Skeletal muscle tissue (tissue), 3 donors: ENCODE measurements at regions not wholly inside any gene's neighbourhood (a gene's known extent, or its start where the extent isn't known, plus 50 kb on each side); places are given as distances from the start of the nearest gene placed in this dataset.

Experiments used
- H3K27ac ChIP-seq: one replicate; pipeline ENCODE4 v1.7.0; 2013; ENCODE audit warnings: mild to moderate bottlenecking, low read depth, low read length, inconsistent platforms
- H3K27me3 ChIP-seq, 3 donors: one replicate each; pipeline ENCODE4 v1.7.0; 2013; ENCODE audit warnings: low read length in 3 of 3; ENCODE audit not compliant: control insufficient read depth in 3 of 3, insufficient read depth in 3 of 3
- H3K36me3 ChIP-seq, 3 donors: one replicate each; pipeline ENCODE4 v1.7.0; 2013; ENCODE audit warnings: low read length in 3 of 3; ENCODE audit not compliant: control insufficient read depth in 3 of 3, insufficient read depth in 3 of 3
- H3K4me1 ChIP-seq, 3 donors: one replicate each; pipeline ENCODE4 v1.7.0; 2013; ENCODE audit warnings: low read length in 3 of 3, mild to moderate bottlenecking in 3 of 3; ENCODE audit not compliant: control insufficient read depth in 3 of 3, insufficient read depth in 3 of 3
- H3K4me3 ChIP-seq, 3 donors: one replicate each; pipeline ENCODE4 v1.7.0; 2013; ENCODE audit warnings: low read length in 3 of 3
- H3K9ac ChIP-seq, 3 donors: one replicate each; pipeline ENCODE4 v1.7.0; 2013; ENCODE audit warnings: low read length in 3 of 3, mild to moderate bottlenecking in 3 of 3, moderate library complexity in 2 of 3, low read depth in 1 of 3
- H3K9me3 ChIP-seq, 3 donors: one replicate each; pipeline ENCODE4 v1.7.0; 2013; ENCODE audit warnings: low read length in 3 of 3; ENCODE audit not compliant: control insufficient read depth in 3 of 3
- donor health status: Osteomylitis.

DNA sequence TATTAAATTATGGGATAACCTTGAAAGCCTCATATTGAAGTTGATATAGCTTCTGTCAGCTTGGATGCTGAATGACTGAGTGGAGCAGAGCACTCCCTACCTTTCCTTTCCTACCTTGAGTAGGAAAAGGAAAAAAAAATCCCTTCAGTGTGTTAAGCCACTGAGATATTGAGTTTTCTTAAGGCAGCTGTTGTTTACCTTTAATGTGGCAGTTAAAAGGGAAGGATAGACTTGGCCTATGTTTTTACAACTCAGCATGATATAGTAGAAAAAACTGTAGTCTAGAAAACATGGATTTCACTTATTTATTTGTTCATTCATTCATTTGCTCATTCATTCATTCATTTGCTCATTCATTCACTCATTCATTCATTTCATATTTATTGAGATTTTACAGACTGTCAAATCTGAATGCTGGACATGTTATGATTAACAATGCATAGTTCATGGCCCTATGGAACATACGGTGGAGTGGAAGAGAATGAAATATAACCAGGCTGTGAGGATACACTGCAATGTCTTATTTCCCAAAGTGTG lies 131.5 kb upstream of the MAN1A1 start:
- no peak overlapping the region for H3K4me3 ChIP-seq
- H3K27me3 ChIP-seq, result no peaks in the 10 kb centered on the region
- H3K4me1 ChIP-seq, result no peaks in the 10 kb centered on the region
- H3K9me3 ChIP-seq, result no peaks in the 10 kb centered on the region
- H3K36me3 ChIP-seq, result no peaks in the 10 kb centered on the region
- no peak overlapping the region for H3K27ac ChIP-seq
- no peak overlapping the region for H3K9ac ChIP-seq

DNA sequence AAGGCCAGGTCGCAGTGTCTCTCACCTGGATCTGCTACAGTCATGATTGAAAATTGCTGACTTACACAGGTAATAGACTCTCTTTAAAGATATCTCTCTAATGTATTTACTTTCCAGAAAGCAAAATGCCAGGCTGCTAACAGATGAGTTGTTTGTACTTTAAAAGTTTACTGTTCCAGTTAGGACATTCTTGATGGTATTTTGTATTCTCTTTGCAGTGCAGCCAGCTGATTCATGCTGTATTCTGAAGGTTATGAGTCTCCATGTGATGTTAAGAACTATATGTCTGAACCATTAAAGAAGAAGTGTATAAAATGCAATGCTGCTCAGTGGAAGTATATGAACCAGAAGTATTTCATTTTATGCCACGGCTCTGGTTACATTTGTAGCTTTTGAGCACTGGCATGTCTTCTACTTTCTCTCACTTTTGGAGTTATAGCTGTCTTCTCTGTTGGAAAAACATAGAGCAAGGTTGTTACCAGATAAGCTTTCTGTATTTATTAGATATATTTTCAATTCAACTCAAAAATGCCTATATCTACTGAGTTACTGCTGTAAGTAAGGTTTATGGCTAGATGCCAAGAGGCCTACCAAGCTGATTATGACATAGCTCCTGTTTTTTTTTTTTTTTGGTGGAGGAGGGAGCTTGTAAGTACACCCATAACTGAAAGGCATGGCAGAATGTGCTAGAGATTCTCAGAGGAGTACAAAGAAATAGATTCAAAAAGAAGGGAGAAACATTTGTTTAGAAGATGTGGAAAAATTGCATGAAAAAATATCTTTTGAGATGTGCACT lies 130.5 kb upstream of the MAN1A1 start:
- H3K4me3 ChIP-seq, result no peak overlapping the region
- H3K27me3 ChIP-seq, result no peaks in the 10 kb centered on the region
- H3K9me3 ChIP-seq, result no peaks in the 10 kb centered on the region
- no peaks in the 10 kb centered on the region for H3K4me1 ChIP-seq
- no peak overlapping the region for H3K9ac ChIP-seq
- H3K27ac ChIP-seq, result no peak overlapping the region
- H3K36me3 ChIP-seq, result no peaks in the 10 kb centered on the region

DNA sequence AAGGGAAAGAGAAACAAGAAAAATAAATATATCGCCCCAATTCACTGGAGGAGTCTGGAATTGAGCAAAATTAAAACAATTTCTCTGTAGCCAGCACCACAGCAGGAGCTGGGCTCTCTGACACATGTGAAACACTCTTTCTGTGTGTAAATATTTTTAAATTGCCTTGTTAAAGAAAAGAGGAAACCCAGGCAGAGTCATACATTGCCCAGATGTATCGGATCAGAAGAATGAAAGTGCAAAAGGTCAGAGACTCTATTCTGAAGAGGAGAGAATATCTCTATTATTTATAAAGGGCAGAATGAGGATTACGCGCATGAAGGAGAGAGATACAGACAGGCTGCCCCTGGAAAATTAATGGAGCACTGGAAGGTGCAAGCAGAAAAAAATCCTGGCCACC lies 127.0 kb upstream of the MAN1A1 start:
- no peaks in the 10 kb centered on the region for H3K27me3 ChIP-seq
- no peaks in the 10 kb centered on the region for H3K36me3 ChIP-seq
- H3K4me3 ChIP-seq, result no peak overlapping the region
- no peak overlapping the region for H3K27ac ChIP-seq
- H3K9ac ChIP-seq, result no peak overlapping the region
- H3K4me1 ChIP-seq, result no peaks in the 10 kb centered on the region
- peaks cover 0 to 3% (median 0%) of the 10 kb centered on the region in 3 donors for H3K9me3 ChIP-seq

GRCh38 chr6:119476024-119476423 lies 126.5 kb upstream of the MAN1A1 start:
- no peak overlapping the region for H3K27ac ChIP-seq
- H3K9ac ChIP-seq, result no peak overlapping the region
- no peaks in the 10 kb centered on the region for H3K4me1 ChIP-seq
- no peaks in the 10 kb centered on the region for H3K36me3 ChIP-seq
- peaks cover 0 to 3% (median 0%) of the 10 kb centered on the region in 3 donors for H3K9me3 ChIP-seq
- no peaks in the 10 kb centered on the region for H3K27me3 ChIP-seq
- H3K4me3 ChIP-seq, result no peak overlapping the region

GRCh38 chr6:119470893-119471542 lies 121.5 kb upstream of the MAN1A1 start:
- Histone ChIP-seq H3K36me3 (no peaks in the 10 kb centered on the region), H3K4me3 (no peak overlapping the region), H3K4me1 (no peaks in the 10 kb centered on the region), H3K9me3 (peaks cover 0 to 3% (median 0%) of the 10 kb centered on the region in 3 donors), H3K9ac (no peak overlapping the region), H3K27me3 (no peaks in the 10 kb centered on the region), H3K27ac (no peak overlapping the region)

GRCh38 chr6:119467488-119468081 lies 118.0 kb upstream of the MAN1A1 start:
- Histone ChIP-seq H3K27ac (no peak overlapping the region), H3K9me3 (peaks cover 0 to 2% (median 0%) of the 10 kb centered on the region in 3 donors), H3K9ac (no peak overlapping the region), H3K36me3 (no peaks in the 10 kb centered on the region), H3K4me3 (peak overlapping the region in 1 of 3 donors; percentile 67), H3K27me3 (no peaks in the 10 kb centered on the region), H3K4me1 (no peaks in the 10 kb centered on the region)

DNA sequence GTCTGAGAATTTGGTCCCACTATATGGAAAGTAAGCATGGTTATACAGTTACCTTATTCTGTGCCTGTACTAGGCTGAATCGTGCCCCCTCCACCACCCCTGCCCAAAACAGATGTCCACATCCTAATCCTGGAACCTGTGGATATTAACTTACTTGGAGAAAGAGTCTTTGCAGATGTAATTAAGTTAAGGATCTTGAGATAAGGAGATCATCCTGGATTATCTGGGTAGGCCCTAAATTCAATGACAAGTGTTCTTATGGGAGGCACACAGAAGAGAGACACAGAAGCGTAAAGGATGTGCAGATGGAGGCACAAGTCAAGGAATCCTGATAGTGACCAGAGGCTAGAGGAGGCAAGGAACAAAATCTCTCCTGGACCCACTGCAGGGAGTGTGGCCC lies 116.7 kb upstream of the MAN1A1 start:
- no peaks in the 10 kb centered on the region for H3K4me1 ChIP-seq
- H3K9ac ChIP-seq, result no peak overlapping the region
- no peaks in the 10 kb centered on the region for H3K27me3 ChIP-seq
- H3K36me3 ChIP-seq, result no peaks in the 10 kb centered on the region
- no peaks in the 10 kb centered on the region for H3K9me3 ChIP-seq
- H3K4me3 ChIP-seq, result no peak overlapping the region
- H3K27ac ChIP-seq, result no peak overlapping the region

DNA sequence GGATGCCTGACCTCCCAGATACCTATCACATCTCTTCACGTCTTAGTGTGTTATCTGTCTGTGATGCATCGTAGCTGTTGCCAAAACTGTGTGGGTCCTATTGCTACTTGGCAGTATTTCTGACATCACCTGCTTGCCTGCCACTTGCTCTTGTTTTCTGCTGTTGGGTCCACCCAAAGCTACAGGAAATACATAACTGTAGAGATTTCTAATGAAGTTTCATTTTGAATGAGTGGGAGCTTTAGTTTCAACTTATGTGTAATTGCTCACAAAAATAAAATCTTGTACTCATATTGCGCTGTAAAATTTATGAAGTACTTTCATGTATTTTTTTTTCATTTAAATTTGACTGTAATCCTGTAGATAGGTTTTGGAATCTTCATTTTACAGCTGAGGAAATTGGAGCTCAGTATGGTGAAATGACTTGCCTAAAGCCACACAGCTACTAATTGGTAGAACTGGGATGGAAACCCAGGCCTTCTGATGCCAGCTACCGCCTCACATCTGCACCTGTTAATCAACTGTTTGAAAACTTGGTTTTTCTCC lies 113.6 kb upstream of the MAN1A1 start:
- H3K36me3 ChIP-seq, result no peaks in the 10 kb centered on the region
- no peaks in the 10 kb centered on the region for H3K9me3 ChIP-seq
- H3K27ac ChIP-seq, result no peak overlapping the region
- no peaks in the 10 kb centered on the region for H3K4me1 ChIP-seq
- H3K4me3 ChIP-seq, result no peak overlapping the region
- no peak overlapping the region for H3K9ac ChIP-seq
- no peaks in the 10 kb centered on the region for H3K27me3 ChIP-seq

DNA sequence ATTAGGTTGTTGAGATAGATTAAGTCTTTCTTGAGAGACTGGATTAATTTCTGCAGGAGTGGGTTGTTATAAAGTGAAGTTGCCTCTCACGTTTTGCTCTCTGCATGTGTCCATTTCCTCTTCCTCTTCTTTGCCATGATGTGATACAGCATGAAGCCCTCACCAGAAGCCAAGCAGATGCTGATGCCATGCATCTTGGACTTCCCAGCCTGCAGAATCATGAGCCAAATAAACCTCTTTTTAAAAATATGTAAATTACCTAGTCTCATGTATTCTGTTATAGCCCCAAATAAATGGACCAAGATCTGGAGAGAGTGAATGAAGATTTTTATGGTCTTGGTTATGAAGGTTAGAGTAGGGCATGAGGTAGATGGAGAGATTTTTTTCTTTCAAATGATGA lies 111.6 kb upstream of the MAN1A1 start:
- no peaks in the 10 kb centered on the region for H3K27me3 ChIP-seq

More for the DNA sequence above, 111.6 kb upstream of the MAN1A1 start:
- H3K9me3 ChIP-seq, result no peaks in the 10 kb centered on the region
- H3K36me3 ChIP-seq, result no peaks in the 10 kb centered on the region
- no peak overlapping the region for H3K4me3 ChIP-seq
- H3K9ac ChIP-seq, result no peak overlapping the region
- no peaks in the 10 kb centered on the region for H3K4me1 ChIP-seq
- no peak overlapping the region for H3K27ac ChIP-seq
